HG03095 (cell line): ENCODE measurements at regions not wholly inside any gene's neighbourhood (a gene's known extent, or its start where the extent isn't known, plus 50 kb on each side); places are given as distances from the start of the nearest gene placed in this dataset.

ENCODE experiments used
- ATAC-seq: cut with Tn5 transposase; IDR thresholded peaks from one replicate; pipeline ENCODE4 v1.9.1; 2021; ENCODE audit warnings: moderate library complexity; ENCODE audit not compliant: unreplicated experiment

- no peak for ATAC-seq
These were observed 580.2 kb downstream of the EFNA5 start for GRCh38 chr5:107090506-107090905.

- ATAC-seq, result no peak
These were observed 581.8 kb downstream of the EFNA5 start for GRCh38 chr5:107088907-107089306.

- ATAC-seq, result no peak
These were observed 585.2 kb downstream of the EFNA5 start for GRCh38 chr5:107085572-107085971.

GRCh38 chr5:107074996-107075395 is 595.7 kb downstream of the EFNA5 start:
- ATAC-seq, result no peak

- no peak for ATAC-seq
These were observed 597.8 kb downstream of the EFNA5 start for GRCh38 chr5:107072967-107073366.

- ATAC-seq, result no peak
These were observed 598.3 kb downstream of the EFNA5 start for GRCh38 chr5:107072440-107072839.

- ATAC-seq, result no peak
These were observed 602.0 kb downstream of the EFNA5 start for GRCh38 chr5:107068782-107069181.

- no peak for ATAC-seq
These were observed 603.3 kb downstream of the EFNA5 start for GRCh38 chr5:107067395-107067794.

GRCh38 chr5:107063511-107063910 is 607.2 kb downstream of the EFNA5 start:
- ATAC-seq, result no peak

GRCh38 chr5:107058803-107059202 is 611.9 kb downstream of the EFNA5 start:
- ATAC-seq, result no peak

- no peak for ATAC-seq
These were observed 612.5 kb downstream of the EFNA5 start for GRCh38 chr5:107058235-107058634.

GRCh38 chr5:107056278-107056677 is 614.5 kb downstream of the EFNA5 start:
- ATAC-seq, result no peak

- no peak for ATAC-seq
These were observed 623.7 kb downstream of the EFNA5 start for GRCh38 chr5:107047048-107047447.

GRCh38 chr5:107043665-107044064 is 627.1 kb downstream of the EFNA5 start:
- ATAC-seq, result no peak

GRCh38 chr5:107040907-107041306 is 629.8 kb downstream of the EFNA5 start:
- no peak for ATAC-seq

- no peak for ATAC-seq
These were observed 638.1 kb downstream of the EFNA5 start for GRCh38 chr5:107032629-107033028.

GRCh38 chr5:107028938-107029337 is 641.8 kb downstream of the EFNA5 start:
- ATAC-seq, result no peak

- no peak for ATAC-seq
These were observed 644.8 kb downstream of the EFNA5 start for GRCh38 chr5:107025712-107026497.

- ATAC-seq, result no peak
These were observed 647.0 kb downstream of the EFNA5 start for GRCh38 chr5:107023732-107024131.

- ATAC-seq, result no peak
These were observed 649.2 kb downstream of the EFNA5 start for GRCh38 chr5:107021575-107021974.

GRCh38 chr5:107020626-107021025 is 650.1 kb downstream of the EFNA5 start:
- ATAC-seq, result no peak

GRCh38 chr5:107017616-107018015 is 653.1 kb downstream of the EFNA5 start:
- ATAC-seq, result no peak

GRCh38 chr5:107012371-107012770 is 658.4 kb downstream of the EFNA5 start:
- no peak for ATAC-seq
